ENCODE measurements at regions not wholly inside any gene's neighbourhood (a gene's known extent, or its start where the extent isn't known, plus 50 kb on each side); places are given as distances from the start of the nearest gene placed in this dataset.

DNA sequence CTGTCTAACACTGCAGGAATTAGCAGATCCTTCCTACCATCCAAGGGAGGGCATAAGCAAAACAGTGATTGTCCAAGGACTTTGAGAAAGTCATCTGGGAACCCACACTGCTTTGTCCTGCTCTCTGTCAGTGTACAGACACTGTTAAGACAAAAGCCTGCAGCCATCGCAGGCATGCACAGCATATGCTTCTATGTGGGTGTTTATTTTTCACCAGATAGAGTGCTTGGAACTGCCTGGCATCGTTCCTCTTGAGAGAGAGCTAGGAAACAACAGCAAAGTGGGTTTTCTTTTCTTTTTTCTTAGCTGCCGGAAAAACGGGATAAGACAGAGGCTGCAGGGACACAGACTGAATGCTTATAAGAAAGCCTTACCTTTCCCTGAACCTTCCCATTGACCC, 212.3 kb downstream of the ICE1 start:
- DNase-seq (ENCODE audit: low spot score): no peak

DNA sequence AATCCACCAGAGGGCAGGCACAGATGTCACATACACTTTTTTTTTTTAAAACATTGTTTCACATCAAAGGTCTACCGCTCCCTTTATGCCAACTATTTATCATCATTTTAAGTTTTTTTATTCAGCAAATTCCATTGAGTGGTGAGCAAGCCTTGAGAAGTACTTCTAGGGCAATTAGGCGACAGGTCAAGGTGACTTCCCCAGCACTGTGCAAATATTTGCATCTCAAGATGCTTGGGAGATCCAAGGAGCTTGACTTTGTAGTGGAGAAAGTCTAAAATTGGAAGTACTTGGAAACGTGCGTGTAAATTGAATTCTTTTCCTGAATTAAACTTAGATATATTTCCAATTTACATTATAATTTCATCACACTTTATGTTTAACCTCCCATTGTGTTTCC, 211.1 kb downstream of the ICE1 start:
- DNase-seq (ENCODE audit: low spot score): no peak

DNA sequence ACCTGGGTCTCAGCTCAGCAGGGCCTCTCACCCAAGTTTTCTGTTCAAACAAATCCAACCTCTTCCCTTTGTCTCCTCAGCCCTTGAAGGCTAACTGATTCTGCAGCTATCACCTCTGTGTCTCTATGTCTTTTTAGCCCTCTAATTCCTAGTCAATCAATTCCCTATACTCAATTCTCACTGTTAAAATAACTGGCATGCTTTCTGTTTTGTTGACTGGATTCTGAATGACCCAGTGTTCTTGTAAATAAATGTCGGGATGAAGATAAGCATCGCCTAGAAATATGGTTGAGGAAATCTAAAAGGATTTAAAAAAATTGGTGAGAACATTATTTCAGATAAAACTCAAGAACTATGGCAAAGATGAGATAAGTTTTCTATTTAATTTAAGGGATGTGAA, 210.2 kb downstream of the ICE1 start:
- no peak for DNase-seq (ENCODE audit: low spot score)

DNA sequence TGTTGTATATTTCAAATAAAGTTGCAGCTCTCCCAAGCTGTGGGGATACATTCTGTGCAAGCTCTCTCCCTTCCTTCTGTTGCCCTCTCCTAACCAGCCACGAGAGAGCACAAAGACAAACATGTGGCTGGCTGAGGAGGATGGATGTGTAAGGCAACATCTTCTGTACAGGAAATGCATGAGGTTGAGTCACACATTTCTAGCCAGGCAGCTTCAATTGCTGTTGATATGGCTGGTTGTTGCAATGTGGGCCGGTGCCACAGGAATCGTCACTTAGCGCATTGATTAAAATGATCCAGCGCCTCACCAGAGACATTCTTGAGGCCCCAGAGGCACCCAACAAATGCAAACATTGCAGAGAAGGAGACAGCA, 207.1 kb downstream of the ICE1 start:
- DNase-seq (ENCODE audit: low spot score): no peak

DNA sequence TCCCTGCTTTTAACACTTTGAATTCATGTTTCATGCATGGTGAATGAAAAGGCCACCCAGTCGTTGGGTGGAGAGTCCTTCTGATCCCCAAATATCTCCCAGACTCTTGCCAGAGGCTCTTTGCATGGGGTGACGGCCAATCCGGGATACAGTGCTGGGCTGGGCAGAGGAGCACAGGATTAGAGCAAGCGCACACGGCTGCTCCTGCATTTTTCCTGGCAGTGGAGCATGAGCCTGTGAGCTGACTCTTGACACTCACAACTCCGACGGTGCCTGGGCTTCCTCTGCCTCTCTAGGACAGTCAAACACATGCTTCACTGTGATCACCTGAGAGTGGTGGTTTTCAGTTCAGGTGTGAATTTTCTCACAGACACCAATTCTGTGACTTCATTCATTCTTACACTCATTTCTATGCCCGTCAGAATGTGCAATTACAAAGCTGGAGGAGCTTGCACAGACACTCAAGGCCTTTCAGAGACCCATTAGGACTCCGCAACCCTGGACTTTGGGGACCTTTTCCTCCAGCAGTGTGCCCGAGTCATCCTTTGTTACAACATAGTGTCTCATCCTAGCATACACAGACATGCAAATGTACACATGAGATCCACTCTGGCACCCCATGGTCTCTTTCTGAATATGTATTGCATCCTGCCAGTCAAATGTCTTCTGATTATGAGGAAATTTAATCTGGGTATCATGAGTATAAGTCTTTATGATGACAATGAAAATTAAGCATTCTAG, 206.6 kb downstream of the ICE1 start:
- no peak for DNase-seq (ENCODE audit: low spot score)

DNA sequence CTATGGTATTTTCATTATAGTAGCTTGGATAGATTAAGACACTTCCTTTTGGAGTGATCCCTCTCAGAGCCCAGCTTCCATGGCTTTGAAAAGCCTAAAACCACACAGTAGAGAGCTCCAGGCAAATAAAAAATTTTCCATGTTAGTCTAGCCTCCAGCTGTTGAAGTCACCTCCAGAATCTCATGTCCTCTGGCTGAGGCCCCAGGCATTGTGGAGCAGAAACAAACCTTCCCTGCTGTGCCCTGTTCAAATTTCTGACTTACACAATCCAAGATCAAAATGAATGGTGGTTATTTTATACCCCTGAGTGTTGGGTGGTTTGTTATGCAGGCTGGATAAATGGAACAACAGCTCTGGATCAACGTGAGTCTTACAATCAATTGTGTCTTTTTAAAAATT, 203.9 kb downstream of the ICE1 start:
- no peak for DNase-seq (ENCODE audit: low spot score)

DNA sequence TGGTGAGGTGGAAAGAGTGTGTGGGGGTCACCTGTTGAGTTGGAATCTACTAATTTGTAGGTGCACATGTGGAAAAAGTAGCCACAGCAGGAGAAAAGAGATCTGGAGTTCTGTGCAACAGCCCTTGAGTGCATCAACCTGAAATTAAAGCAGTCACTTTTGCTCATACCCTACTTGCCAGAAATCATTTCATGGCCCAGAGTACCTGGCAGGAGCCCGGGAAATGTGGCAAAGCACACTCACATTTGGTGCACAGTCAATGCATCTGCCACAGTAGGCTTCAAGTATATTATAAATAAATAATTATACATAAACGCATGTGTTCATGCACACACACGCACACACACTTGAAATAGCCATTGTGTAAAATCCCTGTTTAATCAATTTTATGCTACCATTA, 203.0 kb downstream of the ICE1 start:
- no peak for DNase-seq (ENCODE audit: low spot score)

DNA sequence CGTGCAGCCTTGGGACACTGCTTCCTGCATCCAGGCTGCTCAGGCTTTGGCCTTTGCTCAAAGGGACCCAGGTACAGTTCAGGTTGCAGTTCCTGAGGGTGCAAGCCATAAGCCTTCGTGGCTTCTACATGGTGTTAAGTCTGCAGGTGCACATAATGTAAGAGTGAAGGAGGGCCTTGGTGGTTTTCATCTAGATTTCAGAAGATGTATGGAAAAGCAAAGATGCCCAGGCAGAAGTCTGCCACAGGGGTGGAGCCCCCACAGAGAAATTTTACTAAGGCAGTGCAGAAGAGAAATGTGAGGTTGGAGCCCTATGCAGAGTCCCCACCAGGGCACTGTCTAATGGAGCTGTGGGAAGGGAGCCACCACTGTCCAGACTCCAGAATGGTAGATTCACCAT, 200.9 kb downstream of the ICE1 start:
- DNase-seq (ENCODE audit: low spot score): no peak

DNA sequence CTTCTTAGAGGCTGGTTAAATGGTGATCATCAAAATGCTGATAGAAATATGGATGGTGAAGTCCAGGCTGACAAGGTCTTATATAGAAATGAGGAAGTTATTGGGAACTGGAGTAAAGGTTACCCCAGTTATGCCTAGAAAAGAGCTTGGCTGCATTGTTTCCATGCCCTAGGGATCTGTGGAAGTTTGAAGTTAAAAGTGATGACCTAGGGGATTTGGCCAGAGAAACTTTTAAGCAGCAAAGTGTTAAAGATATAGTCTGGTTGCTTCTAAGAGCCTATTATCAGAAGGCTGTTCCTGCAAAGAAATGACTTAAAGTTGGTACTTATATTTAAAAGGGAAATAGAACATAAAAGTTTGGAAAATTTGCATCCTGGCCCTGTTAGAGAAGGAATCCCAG, 200.3 kb downstream of the ICE1 start:
- DNase-seq (ENCODE audit: low spot score): no peak

DNA sequence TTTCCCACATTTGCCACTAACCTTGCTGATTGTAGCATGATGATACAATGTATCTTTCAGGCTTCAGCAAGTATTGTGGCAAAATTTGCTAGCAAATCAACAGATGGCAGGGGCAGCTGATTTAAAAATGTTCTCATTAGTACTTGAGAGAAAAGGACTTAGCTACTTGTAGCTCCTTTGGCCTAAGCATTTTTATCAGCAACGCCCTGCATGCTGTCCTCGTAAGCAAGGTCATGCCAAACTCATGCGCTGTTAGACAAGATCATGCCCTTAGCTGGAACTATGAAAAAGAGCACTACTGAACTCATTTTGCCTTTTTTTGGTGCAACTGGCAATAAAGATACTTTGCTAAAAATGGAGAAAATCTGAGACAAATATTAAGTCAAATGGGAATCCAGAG, 197.1 kb downstream of the ICE1 start:
- DNase-seq (ENCODE audit: low spot score): no peak

DNA sequence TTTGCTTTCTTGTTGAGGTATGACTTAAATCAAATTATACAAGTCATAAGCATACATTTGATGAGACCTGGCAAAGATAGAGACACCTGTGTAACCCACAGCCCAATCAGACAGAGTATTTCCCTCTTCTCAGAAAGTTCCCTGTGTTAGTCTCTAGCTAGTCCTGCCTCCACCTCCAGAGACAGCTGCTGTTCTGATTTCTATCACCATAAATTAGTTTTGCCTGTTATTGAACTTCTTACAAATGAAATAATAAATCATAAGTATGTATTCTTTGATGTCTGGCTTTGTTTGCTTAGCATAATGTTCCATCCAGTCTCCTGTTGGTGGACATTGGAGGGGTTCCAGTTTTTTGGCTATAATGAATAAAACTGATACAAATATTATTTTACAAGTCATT, 194.5 kb downstream of the ICE1 start:
- DNase-seq (ENCODE audit: low spot score): no peak

DNA sequence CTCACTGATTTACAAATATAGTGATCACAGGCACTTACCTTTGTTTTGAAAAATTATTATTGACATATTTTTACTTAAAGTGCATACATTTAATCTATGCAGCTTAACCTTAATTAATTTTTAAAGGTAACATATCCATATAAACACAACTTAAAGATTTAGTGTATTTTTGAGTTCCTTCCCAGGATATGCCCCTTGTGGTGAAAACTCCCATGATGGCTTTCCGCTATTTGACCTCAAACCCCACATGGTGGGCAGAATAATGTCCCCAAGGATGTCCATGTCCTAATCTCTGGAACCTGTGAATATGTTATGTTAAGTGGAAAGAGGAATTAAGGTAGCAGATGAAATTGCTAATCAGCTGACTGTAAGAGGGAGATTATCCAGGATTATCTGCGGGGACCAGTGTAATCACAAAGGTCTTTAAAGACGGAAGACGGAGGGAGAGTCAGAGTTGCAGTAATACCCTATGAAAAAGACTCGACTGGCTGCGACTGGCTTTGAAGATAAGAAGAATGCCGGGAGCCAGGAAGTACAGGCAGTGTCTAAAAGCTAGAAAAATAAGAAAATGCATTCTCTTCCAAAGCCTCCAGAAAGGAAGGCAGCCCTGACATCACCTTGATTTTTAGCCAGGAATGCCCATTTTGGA, 193.9 kb downstream of the ICE1 start:
- DNase-seq (ENCODE audit: low spot score): no peak

DNA sequence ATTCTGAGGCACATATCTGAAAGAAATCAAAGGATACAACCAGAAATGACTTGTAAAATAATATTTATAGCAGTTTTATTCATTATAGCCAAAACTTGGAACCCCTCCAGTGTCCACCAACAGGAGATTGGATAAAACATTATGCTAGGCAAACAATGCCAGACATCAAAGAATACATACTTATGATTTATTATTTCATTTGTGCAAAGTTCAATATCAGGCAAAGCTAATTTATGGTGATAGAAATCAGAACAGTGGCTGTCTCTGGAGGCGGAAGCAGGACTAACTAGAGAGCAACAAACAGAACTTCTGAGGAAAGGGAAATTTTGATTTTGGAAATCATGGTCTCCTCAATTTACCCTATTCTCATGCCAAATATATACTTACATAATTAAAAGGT, 193.1 kb downstream of the ICE1 start:
- DNase-seq (ENCODE audit: low spot score): no peak

DNA sequence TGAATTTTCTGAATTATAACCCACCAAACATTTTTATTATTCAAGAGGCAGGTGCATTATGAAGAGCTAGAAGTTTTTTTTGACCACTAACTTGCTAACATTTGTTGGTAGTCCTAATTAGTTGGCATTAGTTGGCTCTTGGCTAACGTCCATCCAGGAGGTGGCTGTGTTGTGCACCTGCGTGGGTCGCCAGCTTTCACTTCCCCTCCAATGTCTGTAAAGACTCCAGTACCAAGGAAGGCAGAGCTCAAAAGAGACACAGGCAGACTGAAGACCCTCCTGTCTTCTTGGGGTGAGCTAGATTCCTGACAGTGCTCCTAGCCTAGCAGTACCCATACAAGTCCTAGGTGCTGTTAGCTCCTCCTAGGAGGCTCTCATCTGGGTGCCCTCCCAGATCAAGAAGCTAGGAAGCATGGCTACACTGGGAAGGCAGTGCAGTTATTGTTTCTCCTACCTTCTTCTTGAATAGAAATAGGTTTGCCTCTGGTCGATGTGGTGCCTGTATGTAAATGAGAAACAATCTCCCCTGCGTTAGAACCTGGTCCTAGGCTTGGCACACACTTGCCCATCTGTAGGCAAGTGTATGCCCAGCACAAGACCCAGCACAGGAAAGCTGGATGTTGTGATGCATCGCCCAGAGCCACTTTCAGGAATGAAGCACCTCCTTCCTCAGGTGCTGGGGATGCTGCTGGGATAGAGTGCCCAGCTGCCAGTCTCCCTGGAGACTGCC, 190.9 kb downstream of the ICE1 start:
- no peak for DNase-seq (ENCODE audit: low spot score)

DNA sequence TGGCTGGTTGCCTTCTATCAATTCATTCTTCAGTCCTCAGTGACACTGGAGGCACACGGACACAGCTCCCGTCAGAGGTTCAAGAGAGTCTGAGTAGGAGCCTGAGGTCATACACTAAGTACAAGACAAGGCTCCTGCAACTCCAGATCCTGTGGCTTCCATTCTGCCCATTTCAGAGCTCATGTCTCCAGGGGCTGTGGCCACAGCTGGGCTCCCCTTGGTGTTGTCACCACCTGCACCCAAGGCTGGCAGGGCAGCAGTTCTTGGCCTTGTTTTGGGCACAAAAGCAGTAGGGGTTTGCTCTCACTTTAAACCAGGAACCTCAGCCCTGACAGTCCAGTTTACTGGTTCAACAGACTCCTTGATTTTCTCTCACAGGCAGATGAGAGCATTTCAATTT, 189.6 kb downstream of the ICE1 start:
- DNase-seq (ENCODE audit: low spot score): no peak

DNA sequence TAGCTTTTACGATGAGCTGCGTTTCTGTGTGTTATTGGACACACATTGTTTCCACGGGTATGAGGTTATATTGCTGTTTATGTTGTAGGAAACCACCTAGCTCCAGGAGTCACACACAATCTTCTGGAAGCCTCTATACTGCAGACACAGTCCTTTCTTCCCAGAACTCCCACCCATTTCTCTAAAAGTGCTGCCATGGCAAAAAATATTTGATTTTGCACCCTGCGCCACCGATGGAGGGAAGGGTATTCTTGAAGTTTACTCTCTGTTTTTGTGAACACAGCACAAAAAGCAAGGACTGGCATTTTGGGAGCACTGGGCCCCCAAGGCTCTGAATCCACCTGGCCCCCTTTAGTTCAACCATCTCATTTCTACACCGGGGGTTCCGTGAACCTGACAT, 187.5 kb downstream of the ICE1 start:
- no peak for DNase-seq (ENCODE audit: low spot score)

DNA sequence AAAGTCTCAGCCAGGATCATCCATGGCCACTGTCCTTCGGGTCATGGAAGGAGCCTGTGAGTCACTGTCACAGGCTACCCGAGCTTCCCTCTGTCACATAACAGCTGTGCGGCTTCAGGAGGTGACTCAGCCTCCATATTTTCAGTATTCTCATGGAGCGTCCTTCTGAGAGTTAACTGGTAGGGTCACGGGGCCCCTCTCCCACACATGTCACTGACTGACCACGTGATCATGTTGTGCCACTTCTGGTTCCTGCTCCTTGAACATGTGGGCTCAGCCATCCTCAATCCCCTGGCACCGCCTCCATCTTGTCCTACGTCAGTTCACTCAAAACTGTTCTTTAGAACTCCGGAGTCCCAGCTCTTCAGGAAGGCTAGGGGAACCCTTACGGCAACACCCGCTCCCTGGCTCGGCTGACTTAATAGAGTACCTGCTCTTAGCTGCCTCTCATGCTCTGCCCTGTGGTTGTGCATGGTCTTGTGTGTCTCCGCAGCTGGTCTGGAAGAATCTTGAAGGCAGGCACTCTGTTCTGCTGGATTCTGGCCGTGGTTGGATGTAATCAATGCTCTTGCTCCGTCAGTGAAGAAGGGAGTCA, 182.8 kb downstream of the ICE1 start:
- no peak for DNase-seq (ENCODE audit: low spot score)

DNA sequence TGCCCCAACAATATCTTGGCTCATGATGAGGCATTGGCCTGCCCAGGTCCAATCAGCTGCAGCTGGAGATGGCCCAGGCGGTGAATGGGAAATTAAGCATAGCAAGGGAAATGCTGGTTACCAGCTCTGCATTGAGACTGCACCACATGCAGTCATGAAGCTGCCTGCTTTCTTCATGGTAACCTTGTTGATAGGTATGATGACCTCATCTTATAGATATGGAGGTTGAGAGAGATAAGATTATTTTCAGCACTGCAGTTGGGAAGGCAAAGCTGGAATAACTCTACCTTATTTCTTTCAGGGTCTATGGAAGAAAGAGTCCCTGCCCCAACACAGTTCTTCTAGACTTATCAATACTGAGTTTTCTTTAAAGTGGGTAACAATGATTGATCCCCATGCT, 180.1 kb downstream of the ICE1 start:
- no peak for DNase-seq (ENCODE audit: low spot score)

DNA sequence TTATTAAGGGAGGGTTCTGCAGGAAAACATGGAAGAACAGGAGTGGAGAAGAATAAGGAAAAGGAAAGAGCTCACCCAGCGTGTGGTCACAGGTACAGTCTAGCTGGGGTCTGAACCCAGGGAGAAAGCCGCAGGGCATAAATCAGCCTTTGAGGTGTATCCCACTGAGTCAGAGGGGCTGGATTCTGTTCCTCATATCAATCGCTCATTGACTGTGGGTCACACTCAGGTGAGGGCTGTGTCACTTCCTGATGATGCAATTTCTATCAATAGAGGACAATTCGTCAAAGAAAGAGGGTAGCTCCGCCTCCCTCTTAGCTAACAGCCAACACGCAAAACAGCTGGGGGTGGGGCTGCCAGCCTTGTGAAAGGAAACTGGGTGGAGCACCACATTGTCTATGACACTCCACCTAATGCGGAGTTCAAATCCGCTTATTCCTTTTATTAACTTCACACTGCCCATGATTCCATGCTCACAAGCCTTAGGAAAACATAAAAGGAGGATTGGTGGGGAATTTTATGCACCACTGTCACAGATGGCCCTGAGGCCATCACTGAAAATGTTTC, 176.2 kb downstream of the ICE1 start:
- no peak for DNase-seq (ENCODE audit: low spot score)

DNA sequence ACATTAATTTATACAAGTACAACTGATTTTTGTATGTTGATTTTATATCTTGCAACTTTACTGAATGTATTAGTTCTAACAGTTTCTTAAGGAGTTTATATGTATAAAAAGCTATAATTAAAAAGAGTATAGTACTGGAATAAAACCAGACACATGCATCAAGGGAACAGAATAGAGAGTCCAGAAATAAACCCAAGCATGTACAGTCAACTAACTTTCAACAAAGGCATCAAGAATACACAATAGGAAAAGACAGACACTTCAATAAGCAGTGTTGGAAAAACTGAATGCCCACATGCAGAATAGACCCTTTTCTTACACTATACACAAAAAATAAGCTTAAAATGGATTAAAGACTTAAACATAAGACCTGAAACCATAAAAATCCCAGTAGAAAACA, 170.9 kb downstream of the ICE1 start:
- no peak for DNase-seq (ENCODE audit: low spot score)

DNA sequence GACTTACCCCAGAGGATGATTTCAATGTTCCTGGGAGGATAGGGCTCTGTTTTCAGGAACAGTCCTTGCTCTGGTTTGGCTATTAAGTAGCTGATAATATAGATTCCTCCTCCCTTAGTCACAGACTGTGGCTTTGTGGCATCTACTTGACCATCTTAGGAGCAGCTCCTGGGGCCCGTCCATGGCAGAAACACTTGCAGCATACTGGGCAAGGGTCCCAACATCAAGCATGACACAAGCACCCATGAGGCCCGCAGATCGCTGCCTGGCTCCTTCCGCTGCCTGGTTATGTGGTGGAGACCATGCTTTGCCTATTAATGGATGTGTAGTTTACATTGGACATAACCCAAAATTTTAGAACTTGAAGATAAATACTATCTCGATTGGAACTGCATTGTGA, 170.1 kb downstream of the ICE1 start:
- no peak for DNase-seq (ENCODE audit: low spot score)

DNA sequence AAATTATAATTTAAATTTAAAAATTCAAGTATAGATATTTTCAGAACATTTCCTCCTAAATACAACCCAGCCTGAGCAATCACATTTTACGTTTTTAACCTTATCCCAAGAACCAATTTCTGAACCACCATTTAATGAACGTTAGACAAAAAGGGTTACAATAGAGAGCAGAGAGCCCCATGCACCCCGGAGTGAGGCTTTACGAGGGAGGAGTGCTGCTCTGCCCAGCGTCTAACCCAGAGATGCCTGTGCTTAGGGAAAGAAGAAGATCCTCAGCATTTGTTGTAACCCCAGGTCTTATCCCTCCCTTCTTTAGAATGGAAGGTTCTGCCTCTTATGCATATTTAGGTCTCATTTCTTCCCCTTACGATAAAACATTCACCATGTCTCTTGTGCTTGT, 169.1 kb downstream of the ICE1 start:
- DNase-seq (ENCODE audit: low spot score): no peak

DNA sequence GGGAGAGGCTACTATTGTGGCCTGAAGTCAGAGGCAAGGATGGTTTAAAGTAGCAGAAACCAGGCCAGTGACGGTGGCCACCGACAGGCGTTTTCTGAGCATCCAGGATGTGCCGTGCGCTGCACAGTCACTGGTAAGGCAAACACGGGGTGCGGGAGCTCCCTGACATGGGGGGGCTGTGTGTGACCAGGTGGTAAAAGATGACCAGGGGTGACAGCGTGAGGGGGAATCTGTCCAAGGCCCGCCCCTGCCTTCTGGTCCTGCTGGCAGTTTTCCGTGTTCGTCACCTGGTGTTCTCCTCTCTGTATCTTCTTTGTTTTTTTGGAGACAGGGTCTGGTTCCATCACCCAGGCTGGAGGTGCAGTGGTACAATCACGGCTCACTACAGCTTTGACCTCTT, 167.4 kb downstream of the ICE1 start:
- DNase-seq (ENCODE audit: low spot score): no peak
